ENCODE measurements at regions not wholly inside any gene's neighbourhood (a gene's known extent, or its start where the extent isn't known, plus 50 kb on each side); places are given as distances from the start of the nearest gene placed in this dataset.
A peak's percentile ranks its signal among the peaks of the same experiment; 100 is the strongest.
"Not testable (repeated sequence)": the region's sequence is repeated elsewhere in the genome, so short reads cannot be mapped to it uniquely, and the experiment has no call there.

DNA sequence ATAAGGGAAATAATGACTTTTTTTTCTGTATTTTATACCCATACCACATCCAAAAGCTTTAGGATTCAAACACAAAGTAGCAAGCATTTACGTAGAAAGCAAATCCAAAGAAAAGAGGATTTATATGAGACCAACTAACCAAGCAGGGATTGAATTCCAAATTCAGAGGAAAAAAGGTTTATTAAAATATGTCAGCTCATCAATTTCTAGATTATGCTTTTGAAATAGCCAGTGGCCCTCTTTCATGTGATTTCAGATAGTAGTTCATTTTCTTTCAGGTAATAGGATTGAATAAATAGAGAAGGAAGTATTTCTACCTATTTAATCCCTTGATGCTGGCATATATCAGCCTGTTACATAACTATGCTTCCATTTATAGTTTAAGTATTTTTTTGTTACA lies 1392.7 kb downstream of the KHDRBS2 start:
- CTCF ChIA-PET; H2AK5ac ChIP-seq (ENCODE audit: low read depth, low read length); H3K4me3 ChIP-seq (ENCODE audit: insufficient read depth, low read depth, low read length); H2BK15ac ChIP-seq (ENCODE audit: low read depth, low read length); H3K14ac ChIP-seq (replicated peaks; ENCODE audit: low read depth, low read length); H3K18ac ChIP-seq (ENCODE audit: low read depth, low read length); H2BK5ac ChIP-seq (ENCODE audit: low read depth, low read length, poor library complexity, severe bottlenecking); H3K27ac ChIP-seq (ENCODE audit: insufficient read depth, low read length); H3K56ac ChIP-seq (ENCODE audit: extremely low read depth, insufficient read depth, low read length); H3K4me2 ChIP-seq (ENCODE audit: low read depth, low read length); H3K9me3 ChIP-seq (ENCODE audit: control insufficient read depth, insufficient read depth, low read length); BruUV-seq (replicated peaks); H2AFZ ChIP-seq (replicated peaks; ENCODE audit: low read length, poor library complexity); dilution Hi-C loops (cut with HindIII; ENCODE audit: low sequenced_read_pairs, unreplicated experiment); H3K9me1 ChIP-seq (ENCODE audit: insufficient read depth, low read length); H3K79me1 ChIP-seq (ENCODE audit: low read depth in 1 of 2, low read length in 2 of 2); in situ Hi-C loops (cut with MboI; ENCODE audit: low sequenced_read_pairs); H4K8ac ChIP-seq (ENCODE audit: low read depth in 2 of 2, low read length in 2 of 2); H3K4ac ChIP-seq (ENCODE audit: low read depth, low read length); H3K23ac ChIP-seq (ENCODE audit: low read depth, low read length); H2BK20ac ChIP-seq (ENCODE audit: low read depth, low read length); H3K36me3 ChIP-seq (ENCODE audit: control insufficient read depth, insufficient read depth, low read length); intact Hi-C loops (cut with micrococcal nuclease); H3K4me1 ChIP-seq (ENCODE audit: control insufficient read depth, insufficient read depth, low read length); H4K20me1 ChIP-seq (ENCODE audit: insufficient read depth, low read length); POLR2A ChIA-PET (ENCODE audit: unreplicated experiment); DNase-seq; H3K9ac ChIP-seq (ENCODE audit: low read depth, low read length); H4K5ac ChIP-seq (ENCODE audit: low read depth, low read length); H4K91ac ChIP-seq (ENCODE audit: insufficient read depth, low read depth, low read length); H2AK9ac ChIP-seq (replicated peaks; ENCODE audit: low read depth, low read length, poor library complexity); H2BK120ac ChIP-seq (ENCODE audit: low read depth, low read length); H3K27me3 ChIP-seq (ENCODE audit: control insufficient read depth, insufficient read depth, low read length); ATAC-seq (ENCODE audit: low read depth): not testable (repeated sequence)
- no CpG with 5 or more reads among the region's 1 CpG for WGBS, 2 experiments (ENCODE audit: extremely low coverage in 2 of 2, insufficient read length in 1 of 2)
- peak; percentile 36; the same call in 1 of the 2 replicates for TF ChIP-seq MAFK (IDR thresholded peaks at IDR 0.05; ENCODE audit: low read depth, low read length)

Measured in IMR-90 (cell line).